ENCODE measurements at regions not wholly inside any gene's neighbourhood (a gene's known extent, or its start where the extent isn't known, plus 50 kb on each side); places are given as distances from the start of the nearest gene placed in this dataset.

GRCh38 chr1:232322162-232322734, 307.7 kb downstream of the SIPA1L2 start:
- H3K4me3 ChIP-seq (ENCODE audit: low read depth, low read length) = no peak overlapping the region
- no peaks in the 10 kb centered on the region for H3K36me3 Mint-ChIP-seq (ENCODE audit: insufficient read depth, unreplicated experiment)
- no peaks in the 10 kb centered on the region for H3K27me3 Mint-ChIP-seq (ENCODE audit: insufficient read depth, unreplicated experiment)
- peaks cover 8% of the 10 kb centered on the region for H3K9me3 Mint-ChIP-seq (ENCODE audit: unreplicated experiment)
- no peak overlapping the region for H3K4me3 Mint-ChIP-seq (ENCODE audit: unreplicated experiment)
- H3K27ac Mint-ChIP-seq (ENCODE audit: unreplicated experiment) = no peak overlapping the region
- H3K36me3 ChIP-seq (ENCODE audit: control insufficient read depth, insufficient read depth, low read length) = no peaks in the 10 kb centered on the region
- no TSS peak for BruUV-seq (replicated peaks)
- peak in 1 of 2 experiments; percentile 6 for DNase-seq
- no peaks in the 10 kb centered on the region for H3K4me1 Mint-ChIP-seq (ENCODE audit: low read depth, unreplicated experiment)
- intact Hi-C loops (cut with micrococcal nuclease; ENCODE audit: unreplicated experiment) = no loop called here
- H3K4me1 ChIP-seq = peaks cover 10% of the 10 kb centered on the region; the same call in 1 of the 2 replicates
- POLR2A ChIA-PET = no interaction called here
- no peak for TF ChIP-seq CTCF (IDR thresholded peaks at IDR 0.05; ENCODE audit: insufficient read depth in 1 of 2, low read depth in 1 of 2, low read length in 1 of 2, severe bottlenecking in 1 of 2, unreplicated experiment in 1 of 2)
- H3K27me3 ChIP-seq (replicated peaks; ENCODE audit: control insufficient read depth, insufficient read depth, low read length) = no peaks in the 10 kb centered on the region
- H3K9me3 ChIP-seq = peaks cover 6% of the 10 kb centered on the region; the same call in 1 of the 2 replicates
- CTCF ChIA-PET = no interaction called here

GRCh38 chr1:232319518-232320210, 310.3 kb downstream of the SIPA1L2 start:
- Mint-ChIP-seq H3K4me1 (ENCODE audit: low read depth, unreplicated experiment) (no peaks in the 10 kb centered on the region), H3K36me3 (ENCODE audit: insufficient read depth, unreplicated experiment) (no peaks in the 10 kb centered on the region), H3K4me3 (ENCODE audit: unreplicated experiment) (no peak overlapping the region), H3K27ac (ENCODE audit: unreplicated experiment) (no peak overlapping the region), H3K9me3 (ENCODE audit: unreplicated experiment) (peaks cover 11% of the 10 kb centered on the region), H3K27me3 (ENCODE audit: insufficient read depth, unreplicated experiment) (no peaks in the 10 kb centered on the region)
- Histone ChIP-seq H3K4me1 (peaks cover 12% of the 10 kb centered on the region; the same call in 1 of the 2 replicates), H3K4me3 (ENCODE audit: low read depth, low read length) (no peak overlapping the region), H3K36me3 (ENCODE audit: control insufficient read depth, insufficient read depth, low read length) (no peaks in the 10 kb centered on the region), H3K27me3 (replicated peaks; ENCODE audit: control insufficient read depth, insufficient read depth, low read length) (no peaks in the 10 kb centered on the region), H3K9me3 (peaks cover 6% of the 10 kb centered on the region; the same call in 1 of the 2 replicates)
- ChIA-PET POLR2A (no interaction called here), CTCF (no interaction called here)
- no peak for DNase-seq
- no peak for TF ChIP-seq CTCF (IDR thresholded peaks at IDR 0.05; ENCODE audit: insufficient read depth in 1 of 2, low read depth in 1 of 2, low read length in 1 of 2, severe bottlenecking in 1 of 2, unreplicated experiment in 1 of 2)
- BruUV-seq (replicated peaks) = no TSS peak
- intact Hi-C loops (cut with micrococcal nuclease; ENCODE audit: unreplicated experiment) = no loop called here

GRCh38 chr1:232319072-232319471, 310.9 kb downstream of the SIPA1L2 start:
- H3K27me3 Mint-ChIP-seq (ENCODE audit: insufficient read depth, unreplicated experiment) = no peaks in the 10 kb centered on the region
- H3K27ac Mint-ChIP-seq (ENCODE audit: unreplicated experiment) = no peak overlapping the region
- Histone ChIP-seq H3K27me3 (replicated peaks; ENCODE audit: control insufficient read depth, insufficient read depth, low read length) (no peaks in the 10 kb centered on the region), H3K4me1 (peaks cover 12% of the 10 kb centered on the region; the same call in 1 of the 2 replicates), H3K36me3 (ENCODE audit: control insufficient read depth, insufficient read depth, low read length) (no peaks in the 10 kb centered on the region), H3K9me3 (peaks cover 9% of the 10 kb centered on the region; the same call in 1 of the 2 replicates), H3K4me3 (ENCODE audit: low read depth, low read length) (no peak overlapping the region)
- peaks cover 16% of the 10 kb centered on the region for H3K9me3 Mint-ChIP-seq (ENCODE audit: unreplicated experiment)
- no peaks in the 10 kb centered on the region for H3K36me3 Mint-ChIP-seq (ENCODE audit: insufficient read depth, unreplicated experiment)
- intact Hi-C loops (cut with micrococcal nuclease; ENCODE audit: unreplicated experiment) = no loop called here
- no TSS peak for BruUV-seq (replicated peaks)
- CTCF ChIA-PET = no interaction called here
- POLR2A ChIA-PET = no interaction called here
- TF ChIP-seq CTCF (IDR thresholded peaks at IDR 0.05; ENCODE audit: insufficient read depth in 1 of 2, low read depth in 1 of 2, low read length in 1 of 2, severe bottlenecking in 1 of 2, unreplicated experiment in 1 of 2) = no peak
- peak; percentile 29 to 40 for DNase-seq
- H3K4me3 Mint-ChIP-seq (ENCODE audit: unreplicated experiment) = no peak overlapping the region
- H3K4me1 Mint-ChIP-seq (ENCODE audit: low read depth, unreplicated experiment) = no peaks in the 10 kb centered on the region
